HEK293 (cell line): ENCODE measurements at regions not wholly inside any gene's neighbourhood (a gene's known extent, or its start where the extent isn't known, plus 50 kb on each side); places are given as distances from the start of the nearest gene placed in this dataset.
A peak's percentile ranks its signal among the peaks of the same experiment; 100 is the strongest.

ENCODE experiments used
- CTCF ChIA-PET: fragments of 350-600 bp; formaldehyde crosslinking; extraction: SDS; loops from one replicate; lab custom pipeline; 2021; ENCODE audit warnings: antibody characterized with exemption; lab: Yijun Ruan, JAX
- POLR2A ChIA-PET: fragments of 300-600 bp; formaldehyde crosslinking; extraction: SDS; loops from one replicate; lab custom pipeline; 2020; ENCODE audit warnings: antibody characterized with exemption, inconsistent platforms; lab: Yijun Ruan, JAX
- H3K27ac ChIP-seq: fragments of 200-500 bp; sonication (Bioruptor generic); 2 replicates; pipeline ENCODE4 v1.5.1; 2014; ENCODE audit warnings: low read depth, low read length, control low read depth, inconsistent platforms; ENCODE audit errors: extremely low read depth
- H3K36me3 ChIP-seq, 2 experiments: fragments of 200-500 bp in 1 of 2; sonication (Bioruptor generic) in 1 of 2; 1 replicate in 1 of 2; 2 replicates in 1 of 2; pipeline ENCODE4 v1.5.1; 2014 to 2017; ENCODE audit warnings: inconsistent platforms in 2 of 2, low read length in 2 of 2; ENCODE audit not compliant: control insufficient read depth in 2 of 2, insufficient read depth in 1 of 2
- H3K4me1 ChIP-seq: fragments of 200-500 bp; sonication (Bioruptor generic); 2 replicates; pipeline ENCODE4 v1.5.1; 2014; ENCODE audit warnings: mild to moderate bottlenecking, low read length, inconsistent platforms; ENCODE audit not compliant: control insufficient read depth, insufficient read depth
- H3K4me3 ChIP-seq: 2 replicates; pipeline ENCODE4 v1.5.1; 2011; ENCODE audit warnings: low read depth, mild to moderate bottlenecking, control low read depth, low read length, moderate library complexity
- H3K9me3 ChIP-seq: fragments of 200-500 bp; sonication (Bioruptor generic); 2 replicates; pipeline ENCODE4 v1.5.1; 2014; ENCODE audit warnings: low read depth, low read length, inconsistent platforms; ENCODE audit not compliant: control insufficient read depth, insufficient read depth
- BCL11A ChIP-seq: fragments of 450-650 bp; formaldehyde crosslinking; IDR thresholded peaks from 2 replicates; pipeline ENCODE4 v1.5.1; 2016; ENCODE audit warnings: low read depth, missing biosample characterization, missing genetic modification characterization
- ELK4 ChIP-seq: IDR thresholded peaks from 2 replicates; pipeline ENCODE4 v1.6.1; 2011; ENCODE audit warnings: mild to moderate bottlenecking, low read depth, low read length, borderline replicate concordance
- FEZF1 ChIP-seq: fragments of 450-650 bp; formaldehyde crosslinking; IDR thresholded peaks from 2 replicates; pipeline ENCODE4 v1.5.1; 2016; ENCODE audit warnings: missing biosample characterization, missing genetic modification characterization
- GLI2 ChIP-seq: fragments of 450-650 bp; formaldehyde crosslinking; IDR thresholded peaks from 2 replicates; pipeline ENCODE4; 2017; ENCODE audit warnings: missing biosample characterization, missing genetic modification characterization, low read depth, borderline replicate concordance
- OSR2 ChIP-seq: fragments of 450-650 bp; formaldehyde crosslinking; IDR thresholded peaks from 2 replicates; pipeline ENCODE4 v1.5.1; 2016; ENCODE audit warnings: missing biosample characterization, missing genetic modification characterization
- ZBTB49 ChIP-seq: fragments of 450-650 bp; formaldehyde crosslinking; IDR thresholded peaks from 2 replicates; pipeline ENCODE4 v1.5.1; 2016; ENCODE audit warnings: missing biosample characterization, missing genetic modification characterization, low read depth
- ZNF114 ChIP-seq: fragments of 450-650 bp; formaldehyde crosslinking; IDR thresholded peaks from 2 replicates; pipeline ENCODE4 v1.5.0; 2017; ENCODE audit warnings: missing biosample characterization, missing genetic modification characterization
- ZNF121 ChIP-seq: fragments of 450-650 bp; formaldehyde crosslinking; IDR thresholded peaks from 2 replicates; pipeline ENCODE4 v1.5.1; 2016; ENCODE audit warnings: missing biosample characterization, missing genetic modification characterization
- ZNF366 ChIP-seq: fragments of 450-650 bp; formaldehyde crosslinking; conservative IDR thresholded peaks from 2 replicates; pipeline ENCODE4 v1.5.1; 2016; ENCODE audit warnings: missing biosample characterization, missing genetic modification characterization
- ZNF394 ChIP-seq: fragments of 450-650 bp; formaldehyde crosslinking; IDR thresholded peaks from 2 replicates; pipeline ENCODE4 v1.5.1; 2016; ENCODE audit warnings: missing biosample characterization, missing genetic modification characterization, mild to moderate bottlenecking, moderate library complexity, borderline replicate concordance
- ZNF530 ChIP-seq: fragments of 450-650 bp; formaldehyde crosslinking; IDR thresholded peaks from 2 replicates; pipeline ENCODE4 v1.5.1; 2016; ENCODE audit warnings: low read depth, missing biosample characterization, missing genetic modification characterization
- ZNF549 ChIP-seq: fragments of 450-650 bp; IDR thresholded peaks from 2 replicates; pipeline ENCODE4 v1.5.1; 2018; ENCODE audit warnings: missing biosample characterization, missing genetic modification characterization, mild to moderate bottlenecking, inconsistent platforms, moderate library complexity
- ZNF561 ChIP-seq: fragments of 450-650 bp; IDR thresholded peaks from 2 replicates; pipeline ENCODE4 v1.5.1; 2018; ENCODE audit warnings: missing biosample characterization, missing genetic modification characterization, borderline replicate concordance
- ZNF785 ChIP-seq: fragments of 450-650 bp; formaldehyde crosslinking; IDR thresholded peaks from 2 replicates; pipeline ENCODE4 v1.5.1; 2016; ENCODE audit warnings: missing biosample characterization, missing genetic modification characterization
- ZSCAN5A ChIP-seq: fragments of 450-650 bp; formaldehyde crosslinking; IDR thresholded peaks from 2 replicates; pipeline ENCODE4 v1.5.1; 2016; ENCODE audit warnings: missing biosample characterization, missing genetic modification characterization
- TF ChIP-seq, protein P1 (sequence below): fragments of 450-650 bp; formaldehyde crosslinking; IDR thresholded peaks from 2 replicates; pipeline ENCODE4 v1.5.1; 2017; ENCODE audit warnings: missing biosample characterization, mild to moderate bottlenecking, missing genetic modification characterization, moderate library complexity
- TF ChIP-seq, protein P2 (sequence below): fragments of 450-650 bp; formaldehyde crosslinking; IDR thresholded peaks from 2 replicates; pipeline ENCODE4 v1.5.1; 2017; ENCODE audit warnings: missing biosample characterization, missing genetic modification characterization
- TF ChIP-seq, protein P3 (sequence below): sonication (generic); formaldehyde crosslinking; IDR thresholded peaks from 2 replicates; pipeline ENCODE4 v1.8.1; 2022; ENCODE audit warnings: mild to moderate bottlenecking, moderate library complexity, missing genetic modification reagents

- H3K36me3 ChIP-seq, result no peaks in the 10 kb centered on the region
- ChIA-PET POLR2A (no interaction called here), CTCF (no interaction called here)
- H3K27ac ChIP-seq, result no peak overlapping the region
- TF ChIP-seq, protein P1, sequence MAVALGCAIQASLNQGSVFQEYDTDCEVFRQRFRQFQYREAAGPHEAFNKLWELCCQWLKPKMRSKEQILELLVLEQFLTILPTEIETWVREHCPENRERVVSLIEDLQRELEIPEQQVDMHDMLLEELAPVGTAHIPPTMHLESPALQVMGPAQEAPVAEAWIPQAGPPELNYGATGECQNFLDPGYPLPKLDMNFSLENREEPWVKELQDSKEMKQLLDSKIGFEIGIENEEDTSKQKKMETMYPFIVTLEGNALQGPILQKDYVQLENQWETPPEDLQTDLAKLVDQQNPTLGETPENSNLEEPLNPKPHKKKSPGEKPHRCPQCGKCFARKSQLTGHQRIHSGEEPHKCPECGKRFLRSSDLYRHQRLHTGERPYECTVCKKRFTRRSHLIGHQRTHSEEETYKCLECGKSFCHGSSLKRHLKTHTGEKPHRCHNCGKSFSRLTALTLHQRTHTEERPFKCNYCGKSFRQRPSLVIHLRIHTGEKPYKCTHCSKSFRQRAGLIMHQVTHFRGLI (tag by site-specific recombination), result no peak
- TF ChIP-seq ZNF785, result no peak
- no peak for TF ChIP-seq ZNF366 (tag by site-specific recombination)
- TF ChIP-seq GLI2 (tag by site-specific recombination), result no peak
- no peak for TF ChIP-seq ZNF114 (tag by site-specific recombination)
- H3K9me3 ChIP-seq, result no peaks in the 10 kb centered on the region
- no peak overlapping the region for H3K4me3 ChIP-seq
- H3K4me1 ChIP-seq, result peaks cover 6% of the 10 kb centered on the region; the same call in 1 of the 2 replicates
Observed at GRCh38 chr4:112823156-112823555, 186.2 kb downstream of the LARP7 start.

DNA sequence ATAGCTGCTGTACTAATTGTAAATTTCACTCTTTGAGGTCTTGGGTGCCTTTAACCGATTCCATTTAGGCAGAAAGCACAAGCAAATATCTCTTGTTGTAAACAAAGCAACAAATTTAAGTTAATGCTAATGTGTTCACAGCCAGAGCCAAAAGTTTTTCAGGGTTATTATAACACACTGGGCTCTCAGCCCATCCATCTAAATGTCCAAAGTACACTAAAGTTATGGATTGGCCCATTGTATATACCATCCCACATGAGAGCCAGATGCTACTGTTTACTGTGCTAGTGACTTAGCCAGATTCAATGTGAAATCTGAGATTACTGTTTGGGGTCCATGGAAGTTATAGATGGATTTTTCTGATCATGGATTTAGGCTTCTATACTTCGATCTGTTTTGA lies 186.7 kb downstream of the LARP7 start:
- TF ChIP-seq ZNF549 (tag by site-specific recombination) (peak; percentile 52; the same call in 1 of the 2 replicates), ZNF114 (tag by site-specific recombination) (no peak)
- TF ChIP-seq, all 188 proteins: peak for 1
- H3K36me3 ChIP-seq, result no peaks in the 10 kb centered on the region
- H3K9me3 ChIP-seq, result no peaks in the 10 kb centered on the region
- H3K4me1 ChIP-seq, result peaks cover 6% of the 10 kb centered on the region; the same call in 1 of the 2 replicates
- H3K27ac ChIP-seq, result no peak overlapping the region
- ChIA-PET POLR2A (no interaction called here), CTCF (no interaction called here)
- no peak overlapping the region for H3K4me3 ChIP-seq

GRCh38 chr4:112830753-112831386 lies 193.9 kb downstream of the LARP7 start:
- no peaks in the 10 kb centered on the region for H3K36me3 ChIP-seq
- CTCF ChIA-PET, result no interaction called here
- H3K9me3 ChIP-seq, result no peaks in the 10 kb centered on the region
- no peak overlapping the region for H3K27ac ChIP-seq
- H3K4me1 ChIP-seq, result no peaks in the 10 kb centered on the region
- no peak overlapping the region for H3K4me3 ChIP-seq
- TF ChIP-seq, protein P2, sequence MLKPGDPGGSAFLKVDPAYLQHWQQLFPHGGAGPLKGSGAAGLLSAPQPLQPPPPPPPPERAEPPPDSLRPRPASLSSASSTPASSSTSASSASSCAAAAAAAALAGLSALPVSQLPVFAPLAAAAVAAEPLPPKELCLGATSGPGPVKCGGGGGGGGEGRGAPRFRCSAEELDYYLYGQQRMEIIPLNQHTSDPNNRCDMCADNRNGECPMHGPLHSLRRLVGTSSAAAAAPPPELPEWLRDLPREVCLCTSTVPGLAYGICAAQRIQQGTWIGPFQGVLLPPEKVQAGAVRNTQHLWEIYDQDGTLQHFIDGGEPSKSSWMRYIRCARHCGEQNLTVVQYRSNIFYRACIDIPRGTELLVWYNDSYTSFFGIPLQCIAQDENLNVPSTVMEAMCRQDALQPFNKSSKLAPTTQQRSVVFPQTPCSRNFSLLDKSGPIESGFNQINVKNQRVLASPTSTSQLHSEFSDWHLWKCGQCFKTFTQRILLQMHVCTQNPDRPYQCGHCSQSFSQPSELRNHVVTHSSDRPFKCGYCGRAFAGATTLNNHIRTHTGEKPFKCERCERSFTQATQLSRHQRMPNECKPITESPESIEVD, result no peak
- no peak for TF ChIP-seq ZNF530
- no peak for TF ChIP-seq BCL11A (tag by site-specific recombination)
- no peak for TF ChIP-seq OSR2 (tag by site-specific recombination)
- TF ChIP-seq, protein P3, sequence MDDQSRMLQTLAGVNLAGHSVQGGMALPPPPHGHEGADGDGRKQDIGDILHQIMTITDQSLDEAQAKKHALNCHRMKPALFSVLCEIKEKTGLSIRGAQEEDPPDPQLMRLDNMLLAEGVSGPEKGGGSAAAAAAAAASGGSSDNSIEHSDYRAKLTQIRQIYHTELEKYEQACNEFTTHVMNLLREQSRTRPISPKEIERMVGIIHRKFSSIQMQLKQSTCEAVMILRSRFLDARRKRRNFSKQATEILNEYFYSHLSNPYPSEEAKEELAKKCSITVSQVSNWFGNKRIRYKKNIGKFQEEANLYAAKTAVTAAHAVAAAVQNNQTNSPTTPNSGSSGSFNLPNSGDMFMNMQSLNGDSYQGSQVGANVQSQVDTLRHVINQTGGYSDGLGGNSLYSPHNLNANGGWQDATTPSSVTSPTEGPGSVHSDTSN (CRISPR knock-in tag), result no peak
- TF ChIP-seq ZNF121 (tag by site-specific recombination), result no peak
- TF ChIP-seq, all 188 proteins: peak for 0
- POLR2A ChIA-PET, result no interaction called here

GRCh38 chr4:112832493-112832892 lies 195.6 kb downstream of the LARP7 start:
- H3K4me1 ChIP-seq, result no peaks in the 10 kb centered on the region
- CTCF ChIA-PET, result no interaction called here
- no peak overlapping the region for H3K4me3 ChIP-seq
- H3K36me3 ChIP-seq, result no peaks in the 10 kb centered on the region
- POLR2A ChIA-PET, result no interaction called here
- no peak overlapping the region for H3K27ac ChIP-seq
- H3K9me3 ChIP-seq, result no peaks in the 10 kb centered on the region
- TF ChIP-seq ELK4 (no peak), ZBTB49 (no peak), ZNF394 (tag by site-specific recombination) (no peak), ZSCAN5A (tag by site-specific recombination) (no peak), FEZF1 (tag by site-specific recombination) (no peak), ZNF561 (tag by site-specific recombination) (no peak)
